ENCODE measurements at regions not wholly inside any gene's neighbourhood (a gene's known extent, or its start where the extent isn't known, plus 50 kb on each side); places are given as distances from the start of the nearest gene placed in this dataset.

GRCh38 chr16:8519179-8519578 is 71.1 kb downstream of the TMEM114 start:
- no peak for DNase-seq

DNA sequence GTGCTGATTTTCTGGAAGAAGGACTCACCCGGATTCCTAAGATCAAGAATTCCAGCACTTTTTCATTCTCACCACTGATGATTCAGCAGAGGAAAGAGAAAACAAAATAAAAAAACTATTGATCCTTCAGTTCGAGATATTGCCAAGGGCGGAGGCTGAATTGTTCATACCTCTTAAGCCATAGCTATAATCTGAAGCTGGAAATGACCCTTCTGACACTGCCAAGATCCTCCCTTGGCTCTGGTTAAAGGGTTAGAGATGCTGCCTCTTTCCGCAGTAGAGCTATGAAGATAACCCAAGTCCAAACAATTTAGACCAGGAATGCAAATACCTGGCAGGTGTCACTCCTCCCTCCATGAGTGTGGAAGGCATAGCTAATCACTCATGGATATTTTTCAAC is 73.0 kb downstream of the TMEM114 start:
- DNase-seq: no peak

- DNase-seq: no peak
Measured at GRCh38 chr16:8516471-8516870, 73.8 kb downstream of the TMEM114 start.

GRCh38 chr16:8512941-8513624 is 77.2 kb downstream of the TMEM114 start:
- DNase-seq: no peak

GRCh38 chr16:8511464-8511863 is 78.8 kb downstream of the TMEM114 start:
- no peak for DNase-seq

DNA sequence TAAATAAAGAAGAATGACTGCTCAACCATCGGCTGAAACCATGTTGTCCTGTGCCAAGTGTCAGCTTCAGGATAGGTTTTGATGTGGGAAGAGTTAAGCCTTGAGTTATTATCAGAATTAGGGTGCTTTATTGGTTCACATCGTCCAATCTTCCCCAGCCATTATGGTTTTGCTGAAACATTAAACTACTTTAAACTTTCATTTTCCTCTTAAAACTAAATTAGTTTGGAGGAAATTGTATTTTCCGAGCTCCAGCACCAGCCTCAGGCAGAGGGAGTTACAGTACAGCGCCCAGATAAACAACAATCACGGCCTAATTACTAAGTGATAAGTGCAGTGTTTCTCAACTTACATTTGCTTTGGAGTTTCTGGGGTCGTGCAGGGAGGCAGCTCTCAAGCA is 80.2 kb downstream of the TMEM114 start:
- no peak for DNase-seq

DNA sequence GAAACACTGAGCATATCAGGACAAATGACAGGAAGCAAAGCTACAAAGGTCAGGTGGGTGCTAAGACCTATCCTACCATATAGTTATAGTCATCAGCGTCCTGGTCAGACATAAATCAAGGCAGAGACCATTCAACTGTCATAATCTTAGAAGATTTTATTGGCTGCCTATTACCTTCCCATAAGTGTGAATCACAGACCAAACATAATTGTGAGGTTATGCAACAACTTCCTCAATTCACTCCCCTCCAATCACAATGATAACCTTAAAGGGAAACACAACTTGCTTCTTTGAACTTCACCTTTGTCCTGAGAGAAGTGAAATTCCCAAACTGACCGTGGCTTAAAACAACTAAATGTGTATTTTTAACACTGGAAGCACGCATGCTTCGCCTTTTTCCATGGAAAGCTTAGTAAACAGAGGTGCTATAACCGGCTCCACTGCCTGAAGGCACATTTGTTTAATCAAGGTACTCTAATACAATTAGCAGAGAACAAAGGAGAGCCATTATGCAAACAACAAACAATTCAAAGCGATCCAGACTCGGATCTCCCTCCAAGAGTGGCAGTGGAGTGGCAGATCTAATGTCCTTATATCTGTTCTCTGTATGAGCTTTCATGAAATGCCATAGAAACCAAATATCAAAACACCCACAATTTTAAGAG is 84.9 kb downstream of the TMEM114 start:
- DNase-seq: no peak

DNA sequence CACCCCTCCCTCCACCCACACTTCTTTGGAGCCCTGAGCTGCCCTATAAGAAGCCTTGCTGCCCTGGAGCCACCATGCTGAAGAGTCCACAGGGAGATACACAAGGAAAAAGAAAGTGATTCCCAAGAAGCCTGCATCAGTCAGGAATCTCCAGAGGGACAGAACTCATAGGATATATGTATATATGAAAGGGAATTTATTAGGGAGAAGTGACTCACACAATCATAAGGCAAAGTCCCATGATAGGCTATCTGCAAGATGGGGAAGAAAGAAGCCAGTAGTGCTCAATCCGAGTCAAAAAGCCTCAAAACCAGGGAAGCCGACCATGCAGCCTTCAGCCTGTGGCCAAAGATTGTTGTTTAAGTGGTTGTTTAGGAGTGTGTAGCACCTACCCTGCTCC is 87.9 kb downstream of the TMEM114 start:
- no peak for DNase-seq

DNA sequence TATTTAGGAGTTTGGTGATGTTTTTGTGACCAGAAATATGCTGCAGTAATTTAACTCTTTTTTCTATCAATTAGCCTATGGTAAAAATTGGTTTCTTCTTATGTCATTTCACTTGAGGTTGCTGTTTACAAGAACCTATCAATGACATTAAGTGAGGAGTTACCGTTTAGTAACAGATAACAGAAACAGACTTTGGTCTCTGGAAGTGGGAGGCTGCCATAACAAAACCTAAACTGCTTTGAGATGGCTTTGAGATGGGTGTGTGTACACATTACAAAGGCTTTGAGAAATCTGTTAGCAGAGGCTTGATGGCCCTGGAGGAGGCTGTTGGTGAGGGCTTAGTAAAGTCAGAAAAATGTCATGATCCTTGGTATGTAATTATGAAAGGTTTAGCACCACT is 90.0 kb downstream of the TMEM114 start:
- DNase-seq: no peak

GRCh38 chr16:8496364-8496763 is 93.9 kb downstream of the TMEM114 start:
- no peak for DNase-seq

DNA sequence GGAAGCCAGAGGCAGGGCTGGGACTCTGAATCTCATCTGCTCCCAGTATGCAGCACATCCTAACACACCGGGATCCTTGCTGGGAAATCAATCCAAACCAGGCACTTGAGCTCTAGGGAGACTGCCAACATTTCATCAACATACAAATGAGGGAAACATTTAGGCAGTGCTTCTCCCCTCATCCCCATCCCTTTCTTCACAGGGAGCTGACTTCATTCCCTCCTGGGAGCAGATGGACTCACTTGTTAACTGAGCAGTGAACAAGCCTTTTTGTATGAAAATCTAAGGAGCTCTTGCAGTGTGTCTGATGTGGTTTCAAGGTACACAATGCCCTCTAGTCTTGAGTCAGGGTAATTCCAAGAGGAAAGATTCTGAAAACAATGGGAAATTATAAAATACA is 96.3 kb downstream of the TMEM114 start:
- no peak for DNase-seq

DNA sequence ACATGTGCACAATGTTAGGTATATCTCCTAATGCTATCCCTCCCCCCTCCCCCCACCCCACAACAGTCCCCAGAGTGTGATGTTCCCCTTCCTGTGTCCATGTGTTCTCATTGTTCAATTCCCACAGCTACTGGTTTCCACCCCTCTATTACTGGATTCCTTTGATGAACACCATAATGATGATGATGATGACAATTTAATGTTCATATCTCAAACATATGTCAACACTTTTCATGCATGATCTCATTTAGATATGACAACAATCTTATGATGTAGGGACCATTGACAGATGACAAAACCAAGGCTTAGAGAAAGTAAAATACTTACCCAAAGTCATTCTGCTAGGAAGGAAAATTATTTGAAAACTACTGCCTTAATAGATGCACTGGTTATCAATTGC is 97.6 kb downstream of the TMEM114 start:
- no peak for DNase-seq

GRCh38 chr16:8489580-8489979 is 100.7 kb downstream of the TMEM114 start:
- DNase-seq: no peak

DNA sequence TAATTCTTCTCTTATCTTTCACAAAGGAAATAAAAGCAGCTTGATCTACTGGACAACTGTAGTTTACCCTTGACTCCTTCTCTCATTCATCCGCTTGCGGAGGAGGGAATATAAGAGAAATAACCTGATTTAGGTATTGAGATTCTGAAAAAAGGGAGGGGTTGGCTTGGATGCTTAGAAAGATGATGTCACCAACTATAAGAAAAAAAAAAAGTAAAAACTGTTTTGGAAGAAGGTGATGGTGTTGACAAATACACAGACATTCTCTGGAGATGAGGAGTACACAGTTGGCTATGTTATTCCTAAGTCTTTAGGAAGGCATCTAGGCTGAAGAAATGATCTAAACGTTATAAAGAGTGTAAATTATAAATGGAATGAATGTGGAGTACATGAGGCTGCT is 103.3 kb downstream of the TMEM114 start:
- no peak for DNase-seq

DNA sequence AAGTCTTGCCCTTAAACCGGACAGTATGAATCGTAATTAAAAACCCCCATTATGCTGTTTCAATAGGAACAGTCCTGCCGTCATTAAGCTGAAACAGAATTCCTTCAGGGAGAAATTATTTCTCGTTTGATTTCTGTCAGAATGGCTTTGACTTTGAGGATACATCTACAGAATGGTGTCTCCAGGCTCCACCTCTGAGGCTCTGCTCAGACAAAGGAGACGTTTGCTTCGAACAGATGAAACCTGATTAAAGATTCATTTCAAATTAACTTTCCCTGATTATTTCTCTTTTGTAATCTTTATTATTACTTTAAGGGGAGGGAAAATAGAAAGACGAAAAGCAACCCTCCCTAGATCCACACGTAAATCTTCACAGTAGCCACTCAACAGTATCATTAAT is 106.9 kb downstream of the TMEM114 start:
- DNase-seq: no peak

DNA sequence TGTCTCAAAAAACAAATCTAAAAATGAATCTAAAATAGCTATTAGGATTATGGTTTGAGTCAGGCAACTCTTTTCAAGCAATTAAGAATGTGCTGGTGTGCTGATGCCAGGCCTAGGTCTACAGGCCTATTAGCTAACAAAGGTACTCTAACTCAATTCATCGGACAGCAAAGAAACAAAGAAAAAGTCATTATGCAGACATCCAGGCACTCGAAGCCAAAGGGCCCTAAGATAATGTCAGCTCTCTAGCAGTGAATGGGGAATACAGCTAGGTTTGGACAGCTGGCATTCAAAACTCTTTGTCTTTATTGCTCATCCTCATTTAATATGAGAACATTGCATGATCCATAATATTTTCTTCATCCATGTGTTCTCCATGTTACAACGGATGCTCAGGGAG is 108.5 kb downstream of the TMEM114 start:
- no peak for DNase-seq

DNA sequence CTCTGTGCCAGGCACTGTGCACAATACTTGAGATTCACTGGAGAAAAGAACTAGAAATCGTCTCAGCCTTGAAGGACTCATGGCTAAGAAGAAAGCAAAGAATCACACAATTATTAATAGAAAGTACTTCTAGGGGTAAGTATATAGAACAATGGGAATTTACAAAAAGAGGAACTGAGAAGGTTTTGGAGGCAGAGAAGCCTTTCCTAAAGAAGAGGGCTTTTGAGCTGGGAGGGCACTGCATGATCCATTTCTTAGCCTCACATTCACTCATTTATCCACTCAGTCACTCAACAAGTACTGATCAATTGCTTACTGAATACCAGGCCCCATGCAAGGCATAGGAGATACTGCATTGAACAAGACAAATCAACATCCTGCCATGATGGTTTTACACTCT is 113.5 kb downstream of the TMEM114 start:
- no peak for DNase-seq

DNA sequence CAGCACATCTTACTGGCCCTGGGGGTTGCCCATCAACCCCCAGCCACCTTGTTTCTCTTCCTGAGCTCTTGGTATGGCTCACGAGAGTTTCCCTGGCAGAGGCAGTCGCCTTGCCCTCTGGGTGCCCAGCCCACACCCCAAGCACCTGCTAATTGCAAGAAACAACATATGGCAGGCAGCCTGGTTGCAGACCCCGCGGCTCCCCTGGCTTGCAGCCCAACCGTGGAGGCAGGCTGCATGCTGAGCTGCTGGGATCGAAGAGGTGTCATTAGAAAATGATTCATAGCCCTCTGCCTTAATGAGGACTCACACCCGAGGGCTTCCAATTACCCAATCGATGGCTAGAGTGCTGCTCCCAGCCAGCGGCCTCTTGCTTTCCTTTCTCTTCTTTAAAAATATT is 115.7 kb downstream of the TMEM114 start:
- no peak for DNase-seq

DNA sequence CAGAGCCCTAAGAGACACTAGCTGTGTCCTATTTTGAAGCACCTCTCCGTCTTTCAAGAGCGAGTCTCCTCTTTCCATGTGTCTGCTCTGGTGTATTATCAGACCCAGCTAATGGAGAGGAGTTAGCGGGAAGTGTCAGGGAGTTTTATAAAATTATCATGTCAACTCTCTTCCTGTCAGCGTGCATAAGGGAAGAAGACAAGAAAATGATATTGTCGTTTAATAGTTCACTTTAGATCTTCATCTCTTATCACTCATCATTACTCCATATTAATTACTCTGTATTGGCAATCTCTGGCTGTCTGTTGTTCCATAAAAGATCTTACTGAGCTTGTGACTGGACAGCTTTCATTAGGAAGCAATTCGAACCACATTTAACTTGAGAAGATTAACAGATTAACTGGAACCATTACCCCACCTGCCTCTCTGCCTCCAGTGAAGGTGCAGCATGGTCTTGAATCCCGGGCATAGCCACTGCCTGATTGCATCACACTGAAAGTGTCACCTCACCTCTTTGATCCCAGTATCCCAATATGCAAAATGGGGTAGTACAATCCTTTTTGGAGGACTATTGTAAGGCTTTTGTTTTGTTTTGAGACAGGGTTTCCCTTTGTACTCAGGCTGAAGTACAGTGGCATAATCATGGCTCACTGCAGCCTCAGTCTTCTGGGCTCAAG is 121.1 kb downstream of the TMEM114 start:
- DNase-seq: no peak

GRCh38 chr16:8464979-8465378 is 125.3 kb downstream of the TMEM114 start:
- no peak for DNase-seq

- no peak for DNase-seq
Measured at GRCh38 chr16:8459085-8459733, 131.1 kb downstream of the TMEM114 start.

DNA sequence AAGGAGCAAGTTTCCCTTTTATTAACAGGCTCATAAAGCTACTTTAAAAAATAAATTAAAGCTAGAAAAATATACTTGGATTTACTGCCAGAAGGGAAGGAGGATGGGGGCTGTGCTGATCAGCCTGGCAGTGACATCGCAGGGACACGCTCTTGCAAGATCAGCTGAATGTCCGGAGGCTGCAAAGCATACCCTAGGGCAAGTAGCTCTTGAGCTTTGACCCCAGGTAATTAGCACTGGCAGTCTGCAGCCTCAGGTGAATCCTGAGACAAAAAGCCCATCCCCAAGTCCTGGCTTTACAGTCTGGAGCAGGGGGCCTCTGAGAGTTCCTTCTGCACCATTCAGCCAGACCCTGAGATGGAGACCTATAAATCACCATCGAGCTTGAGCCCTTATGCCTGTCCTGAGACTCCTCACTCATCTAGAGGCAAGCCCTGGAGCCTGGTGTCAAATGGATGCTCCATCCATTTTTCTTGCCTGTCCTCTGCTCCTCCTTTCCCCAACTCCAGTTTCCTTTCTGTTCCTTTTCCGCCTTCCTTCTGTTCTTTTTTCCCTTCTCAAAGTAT is 131.7 kb downstream of the TMEM114 start:
- DNase-seq: no peak

- DNase-seq: no peak
Measured at GRCh38 chr16:8453359-8453758, 137.0 kb downstream of the TMEM114 start.

DNA sequence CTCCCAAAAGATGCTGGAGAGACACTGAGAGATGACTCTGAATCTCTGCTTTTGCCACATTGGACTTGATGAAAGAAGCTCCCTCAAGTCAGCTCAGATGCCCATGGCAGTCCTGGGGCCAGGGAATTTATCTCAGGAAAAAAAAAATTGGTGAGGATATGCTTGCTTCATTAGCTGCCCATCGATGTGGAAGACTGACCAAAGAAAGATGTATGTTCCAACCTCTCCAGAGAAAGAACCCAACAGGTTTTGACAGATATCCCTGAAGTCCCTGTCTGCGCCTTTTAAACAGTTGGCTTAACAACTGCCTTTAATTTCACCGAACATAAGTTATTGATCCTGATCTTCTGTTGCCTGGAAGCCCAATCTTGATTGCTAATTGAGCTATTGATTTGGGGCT is 137.4 kb downstream of the TMEM114 start:
- no peak for DNase-seq

All from stimulated activated CD8-positive, alpha-beta memory T cell treated with anti-CD3 and anti-CD28 coated beads, Interleukin-4, amount 100 ng/mL, for 48 hours (primary cell).